Stimulated activated CD8-positive, alpha-beta memory T cell treated with anti-CD3 and anti-CD28 coated beads, Interleukin-12 subunit alpha, Interleukin-12 subunit beta, amount 100 ng/mL, for 24 hours (primary cell): ENCODE measurements at regions not wholly inside any gene's neighbourhood (a gene's known extent, or its start where the extent isn't known, plus 50 kb on each side); places are given as distances from the start of the nearest gene placed in this dataset.

ENCODE experiments used
- DNase-seq: peaks from one replicate; pipeline ENCODE4 v3.0.0-alpha.2; 2020; ENCODE audit errors: extremely low read depth

- no peak for DNase-seq
Observed at GRCh38 chr2:144597894-144598593, 78.1 kb upstream of the ZEB2 start.

GRCh38 chr2:144597388-144597787, 77.5 kb upstream of the ZEB2 start:
- no peak for DNase-seq

DNA sequence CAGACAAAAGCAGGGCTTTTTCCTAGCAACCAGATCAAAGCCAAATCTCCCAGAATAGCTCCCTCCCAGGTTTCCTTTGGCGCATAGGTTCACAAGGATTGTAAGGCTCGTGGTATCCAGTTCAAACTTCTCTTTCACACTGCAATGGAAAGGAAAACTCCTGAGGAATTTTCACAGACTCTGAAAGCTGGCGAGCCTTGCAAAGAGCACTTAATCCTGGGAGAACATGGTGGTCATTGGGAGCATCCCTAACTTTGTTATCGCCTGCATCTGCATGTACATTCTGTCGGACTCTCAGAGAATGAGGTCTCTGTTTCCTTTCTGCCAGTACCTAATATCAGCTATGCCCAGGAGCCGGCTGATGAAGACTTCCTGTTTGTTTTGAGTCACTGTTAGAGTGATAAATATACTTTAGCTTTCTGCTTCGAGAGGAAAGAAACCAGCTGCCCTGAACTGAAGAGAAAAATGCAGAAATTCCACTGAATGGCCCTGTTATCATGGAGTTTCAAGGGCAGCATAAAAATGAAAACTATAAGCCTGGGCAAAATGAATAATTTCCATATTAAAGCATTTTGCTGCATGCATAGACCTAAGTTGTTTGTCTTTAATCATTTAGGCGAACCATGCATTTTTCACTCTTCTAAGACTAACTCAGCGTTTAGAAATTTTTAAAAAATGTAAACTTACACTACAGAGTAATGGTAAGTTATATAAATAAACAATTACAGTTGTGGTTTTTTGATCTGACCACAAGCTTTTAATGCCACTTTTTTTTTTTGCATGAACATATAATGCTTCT, 76.4 kb upstream of the ZEB2 start:
- no peak for DNase-seq

GRCh38 chr2:144595686-144596072, 75.8 kb upstream of the ZEB2 start:
- no peak for DNase-seq

DNA sequence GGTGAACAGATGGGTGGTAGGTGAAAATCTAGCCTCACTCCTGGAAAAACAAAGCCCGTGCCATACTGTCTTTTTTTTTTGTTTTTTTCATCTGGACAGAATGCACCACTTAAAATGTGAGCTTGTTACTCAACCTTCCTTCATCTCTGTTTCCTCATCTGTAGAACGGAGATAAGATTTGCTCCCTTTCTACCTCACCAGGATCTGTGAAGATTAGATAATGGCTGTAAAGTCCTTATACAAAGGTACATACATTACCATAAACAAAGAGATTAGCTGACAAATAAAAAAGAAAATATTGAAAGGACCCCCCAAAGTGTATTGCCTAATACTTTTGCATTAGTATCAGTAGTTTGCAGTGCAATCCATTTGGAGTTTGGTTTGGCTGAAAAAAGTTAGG, 75.4 kb upstream of the ZEB2 start:
- DNase-seq: no peak

GRCh38 chr2:144593803-144594202, 73.9 kb upstream of the ZEB2 start:
- no peak for DNase-seq

GRCh38 chr2:144592500-144593256, 72.8 kb upstream of the ZEB2 start:
- DNase-seq: no peak

DNA sequence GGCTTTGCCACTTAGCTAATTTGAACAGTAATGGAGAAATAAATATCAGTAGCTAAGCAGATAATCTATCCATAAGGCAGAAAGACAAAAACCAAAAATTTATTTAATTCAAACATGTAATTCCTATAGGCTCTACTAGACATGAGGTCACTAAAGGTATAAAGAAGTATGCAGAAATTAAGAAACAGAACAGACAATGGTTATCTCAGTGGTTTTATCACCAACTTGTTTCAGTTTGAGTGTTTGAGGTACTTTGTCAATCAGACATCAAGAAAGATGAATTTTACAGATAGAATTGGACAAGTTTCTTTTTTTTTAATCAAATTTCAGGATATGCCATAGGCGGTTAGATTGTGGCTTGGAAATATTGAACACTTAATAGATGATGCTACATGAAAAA, 67.4 kb upstream of the ZEB2 start:
- no peak for DNase-seq

- no peak for DNase-seq
Observed at GRCh38 chr2:144586476-144586875, 66.6 kb upstream of the ZEB2 start.

GRCh38 chr2:144583741-144584453, 64.0 kb upstream of the ZEB2 start:
- DNase-seq: no peak

- DNase-seq: no peak
Observed at GRCh38 chr2:144583381-144583729, 63.4 kb upstream of the ZEB2 start.

GRCh38 chr2:144582651-144583380, 62.9 kb upstream of the ZEB2 start:
- no peak for DNase-seq

- no peak for DNase-seq
Observed at GRCh38 chr2:144580521-144581161, 60.7 kb upstream of the ZEB2 start.

DNA sequence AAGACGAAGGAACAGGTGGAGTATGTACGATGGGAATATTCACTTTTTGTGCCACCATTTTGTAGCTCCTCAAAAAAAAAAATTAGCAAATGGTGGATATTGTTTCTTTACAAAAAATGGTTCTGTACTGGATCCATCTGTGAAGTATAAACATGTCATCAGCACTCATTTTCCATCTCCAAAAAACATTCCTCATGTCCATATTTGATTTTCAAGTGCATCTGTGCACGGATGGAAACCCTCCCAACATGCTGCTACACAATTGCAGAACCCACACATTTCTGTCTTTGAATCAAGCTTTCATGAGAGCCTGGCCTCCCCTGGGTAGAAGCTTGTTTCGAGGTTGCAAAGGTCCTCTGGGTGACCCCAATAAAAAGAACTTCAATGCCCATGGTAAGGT, 59.6 kb upstream of the ZEB2 start:
- DNase-seq: no peak

GRCh38 chr2:144578099-144578498, 58.2 kb upstream of the ZEB2 start:
- no peak for DNase-seq

GRCh38 chr2:144572977-144573376, 53.1 kb upstream of the ZEB2 start:
- no peak for DNase-seq

DNA sequence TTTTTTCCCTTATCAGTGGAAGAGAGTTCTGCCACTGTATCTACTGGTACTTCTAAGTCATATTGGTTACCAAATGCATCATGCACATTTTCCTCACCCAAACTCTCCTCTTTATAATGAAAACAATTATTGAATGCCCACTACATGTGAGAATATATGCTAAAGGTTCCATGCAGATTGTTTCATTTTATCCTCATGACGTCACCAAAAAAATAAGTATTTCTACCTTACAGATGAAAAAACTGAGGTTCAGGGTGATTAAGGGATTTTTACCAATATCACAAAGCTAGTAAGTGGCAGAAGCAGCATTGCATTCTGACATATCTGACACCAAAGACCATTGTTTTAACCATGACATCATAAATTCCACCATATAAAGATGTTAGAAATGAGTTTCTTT, 51.9 kb upstream of the ZEB2 start:
- no peak for DNase-seq

DNA sequence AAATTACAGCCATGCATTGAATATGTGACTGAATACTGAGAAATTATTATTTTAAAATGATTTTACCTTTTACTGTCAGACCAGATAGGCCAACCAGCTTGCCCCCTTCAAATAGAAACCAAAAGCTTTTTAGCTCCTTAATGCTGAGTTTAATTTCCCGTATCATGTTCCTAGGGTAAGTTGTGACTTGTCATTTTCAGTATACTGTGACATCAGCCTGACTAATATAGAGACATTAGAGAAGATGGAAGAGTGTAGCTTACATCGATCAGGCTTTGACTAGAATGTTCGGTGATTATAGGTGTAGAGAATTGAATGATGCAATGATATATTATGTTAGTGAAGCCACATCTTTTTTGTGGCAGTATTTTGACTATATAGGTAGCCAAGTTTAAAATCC, 50.6 kb upstream of the ZEB2 start:
- no peak for DNase-seq
